ENCODE measurements at regions not wholly inside any gene's neighbourhood (a gene's known extent, or its start where the extent isn't known, plus 50 kb on each side); places are given as distances from the start of the nearest gene placed in this dataset.

GRCh38 chr9:82385633-82386032 is 397.1 kb downstream of the SPATA31D1 start:
- POLR2A ChIA-PET (ENCODE audit: low non-redundant PET), result no interaction called here
- H3K27ac ChIP-seq, result no peak overlapping the region
- no peak for DNase-seq (ENCODE audit: low spot score)
- no peak for TF ChIP-seq CTCF (conservative IDR thresholded peaks at IDR 0.05; ENCODE audit: low read depth)
- CTCF ChIA-PET, result no interaction called here

GRCh38 chr9:82397534-82397933 is 409.0 kb downstream of the SPATA31D1 start:
- POLR2A ChIA-PET (ENCODE audit: low non-redundant PET), result no interaction called here
- no peak for DNase-seq (ENCODE audit: low spot score)
- CTCF ChIA-PET, result interaction anchor here (0.8 kb wide), 1 partner anchor 39 kb away, joined by 3 read pairs; no protein-coding TSS in a partner anchor
- no peak for TF ChIP-seq CTCF (conservative IDR thresholded peaks at IDR 0.05; ENCODE audit: low read depth)
- no peak overlapping the region for H3K27ac ChIP-seq

GRCh38 chr9:82404196-82404870 is 415.8 kb downstream of the SPATA31D1 start:
- H3K27ac ChIP-seq, result no peak overlapping the region
- ChIA-PET POLR2A (ENCODE audit: low non-redundant PET) (no interaction called here), CTCF (no interaction called here)
- TF ChIP-seq CTCF (conservative IDR thresholded peaks at IDR 0.05; ENCODE audit: low read depth), result no peak
- DNase-seq (ENCODE audit: low spot score), result no peak

- DNase-seq (ENCODE audit: low spot score), result no peak
- TF ChIP-seq CTCF (conservative IDR thresholded peaks at IDR 0.05; ENCODE audit: low read depth), result no peak
- CTCF ChIA-PET, result no interaction called here
- no peak overlapping the region for H3K27ac ChIP-seq
- POLR2A ChIA-PET (ENCODE audit: low non-redundant PET), result no interaction called here
Measured at GRCh38 chr9:82404881-82405280, 416.3 kb downstream of the SPATA31D1 start.

GRCh38 chr9:82406456-82407085 is 418.0 kb downstream of the SPATA31D1 start:
- no peak overlapping the region for H3K27ac ChIP-seq
- POLR2A ChIA-PET (ENCODE audit: low non-redundant PET), result no interaction called here
- no peak for DNase-seq (ENCODE audit: low spot score)
- no peak for TF ChIP-seq CTCF (conservative IDR thresholded peaks at IDR 0.05; ENCODE audit: low read depth)
- CTCF ChIA-PET, result interaction anchor here (0.6 kb wide), 1 partner anchor 126 kb away, joined by 3 read pairs; no protein-coding TSS in a partner anchor

GRCh38 chr9:82410306-82410705 is 421.7 kb downstream of the SPATA31D1 start:
- CTCF ChIA-PET, result no interaction called here
- peak; percentile 57 for DNase-seq (ENCODE audit: low spot score)

More at GRCh38 chr9:82410306-82410705, 421.7 kb downstream of the SPATA31D1 start:
- H3K27ac ChIP-seq, result no peak overlapping the region
- no peak for TF ChIP-seq CTCF (conservative IDR thresholded peaks at IDR 0.05; ENCODE audit: low read depth)
- POLR2A ChIA-PET (ENCODE audit: low non-redundant PET), result no interaction called here

Measured in RWPE1 (cell line).